HCT116 (cell line): ENCODE measurements at regions not wholly inside any gene's neighbourhood (a gene's known extent, or its start where the extent isn't known, plus 50 kb on each side); places are given as distances from the start of the nearest gene placed in this dataset.

Experiments
- ATAC-seq: fragments of 200-7000 bp; cut with Tn5 transposase; 2 replicates; pipeline ENCODE4 v1.9.1; 2020; ENCODE audit warnings: mild to moderate bottlenecking, moderate library complexity
- BruUV-seq: library from RNA; stranded (reverse); fragments of 400-500 nt; replicated peaks from 2 replicates; lab custom pipeline; 2021; lab: Mats Ljungman, UMichigan
- CTCF ChIA-PET: fragments of 300-600 bp; sonication (Branson Sonifier 250); formaldehyde crosslinking; loops from one replicate; lab custom pipeline; 2021; ENCODE audit warnings: antibody characterized with exemption; lab: Charles Lee
- POLR2A ChIA-PET: fragments of 300-600, 350-600 bp; sonication (Branson Sonifier 250); formaldehyde crosslinking; loops from one replicate; lab custom pipeline; 2021; ENCODE audit warnings: antibody characterized with exemption; lab: Charles Lee
- RAD21 ChIA-PET, 2 experiments: fragments of 300-600 bp; sonication (Branson Sonifier 250); formaldehyde crosslinking; loops; one replicate each; lab custom pipeline; 2023; ENCODE audit warnings: low total read pairs in 2 of 2; ENCODE audit not compliant: uncharacterized antibody in 2 of 2, unreplicated experiment in 2 of 2, low non-redundant PET in 1 of 2; lab: Charles Lee
- DNase-seq: peaks from one replicate; pipeline ENCODE4 v3.0.0-alpha.2; 2010; ENCODE audit warnings: low read depth, low spot score
- H2AFZ ChIP-seq: fragments of 200-600 bp; shearing (Covaris generic), sonication (generic); 2 replicates; pipeline ENCODE4 v1.6.1; 2017; ENCODE audit warnings: low read depth, mixed run types, mixed read lengths, antibody characterized with exemption, low read length; ENCODE audit not compliant: poor library complexity, severe bottlenecking
- H3K27ac ChIP-seq: 2 replicates; pipeline ENCODE4 v1.5.1; 2012; ENCODE audit warnings: low read depth, low read length
- H3K27me3 ChIP-seq: fragments of 200-600 bp; sonication (generic); 2 replicates; pipeline ENCODE4 v1.6.1; 2016; ENCODE audit warnings: mixed run types, low read length, mixed read lengths; ENCODE audit not compliant: insufficient read depth
- H3K36me3 ChIP-seq, 2 experiments: fragments of 200-500 bp in 1 of 2; fragments of 200-600 bp in 1 of 2; sonication (Bioruptor generic) in 1 of 2; sonication (generic) in 1 of 2; 2 replicates each; pipeline versions ENCODE4 v1.5.1 to v1.6.1; 2014 to 2016; ENCODE audit warnings: low read length in 2 of 2, inconsistent platforms in 1 of 2, mixed read lengths in 1 of 2, mixed run types in 1 of 2; ENCODE audit not compliant: insufficient read depth in 2 of 2, control insufficient read depth in 1 of 2
- H3K4me1 ChIP-seq, 2 experiments: fragments of 200-600 bp in 1 of 2; sonication (generic) in 1 of 2; 2 replicates each; pipeline versions ENCODE4 v1.5.1 to v1.6.1; 2012 to 2017; ENCODE audit warnings: low read length in 2 of 2, inconsistent platforms in 1 of 2, mild to moderate bottlenecking in 1 of 2, mixed read lengths in 1 of 2, mixed run types in 1 of 2, moderate library complexity in 1 of 2; ENCODE audit not compliant: insufficient read depth in 2 of 2, control insufficient read depth in 1 of 2
- H3K4me2 ChIP-seq: fragments of 200-600 bp; sonication (generic); 2 replicates; pipeline ENCODE4 v1.6.1; 2017; ENCODE audit warnings: mixed run types, low read length, mixed read lengths
- H3K4me3 ChIP-seq, 2 experiments: fragments of 200-600 bp in 1 of 2; sonication (generic) in 1 of 2; replicated peaks in 1 of 2; 2 replicates each; pipeline ENCODE4 v1.5.1; 2011 to 2016; ENCODE audit warnings: low read length in 2 of 2, control low read depth in 1 of 2, low read depth in 1 of 2, mild to moderate bottlenecking in 1 of 2, mixed read lengths in 1 of 2, mixed run types in 1 of 2
- H3K79me2 ChIP-seq: fragments of 200-600 bp; sonication (generic); 2 replicates; pipeline ENCODE4 v1.6.1; 2017; ENCODE audit warnings: mild to moderate bottlenecking, mixed run types, low read length, moderate library complexity, mixed read lengths; ENCODE audit not compliant: insufficient read depth
- H3K9ac ChIP-seq: fragments of 200-600 bp; sonication (generic); 2 replicates; pipeline ENCODE4 v1.6.1; 2016; ENCODE audit warnings: low read length, mixed read lengths
- H3K9me2 ChIP-seq: fragments of 200-600 bp; sonication (generic), shearing (Covaris generic); 2 replicates; pipeline ENCODE4 v1.6.1; 2017; ENCODE audit warnings: mixed run types, mild to moderate bottlenecking, moderate library complexity; ENCODE audit not compliant: insufficient read depth
- H3K9me3 ChIP-seq, 2 experiments: fragments of 200-500 bp in 1 of 2; fragments of 200-600 bp in 1 of 2; sonication (Bioruptor generic) in 1 of 2; sonication (generic) in 1 of 2; 2 replicates each; pipeline ENCODE4 v1.6.1; 2014 to 2017; ENCODE audit warnings: low read length in 2 of 2, mixed read lengths in 2 of 2, inconsistent platforms in 1 of 2, low read depth in 1 of 2, mild to moderate bottlenecking in 1 of 2, mixed run types in 1 of 2, moderate library complexity in 1 of 2; ENCODE audit not compliant: control insufficient read depth in 1 of 2, insufficient read depth in 1 of 2
- H4K20me1 ChIP-seq: fragments of 200-600 bp; sonication (generic), shearing (Covaris generic); 2 replicates; pipeline ENCODE4 v1.6.1; 2017; ENCODE audit warnings: mixed run types, mild to moderate bottlenecking, moderate library complexity; ENCODE audit not compliant: insufficient read depth
- CBX3 ChIP-seq: IDR thresholded peaks from 2 replicates; pipeline ENCODE4 v1.6.1; 2012; ENCODE audit warnings: low read depth
- REST ChIP-seq: IDR thresholded peaks from 2 replicates; pipeline ENCODE4 v1.6.1; 2012; ENCODE audit warnings: low read depth
- SIN3A ChIP-seq: IDR thresholded peaks from 2 replicates; pipeline ENCODE4 v1.6.1; 2012; ENCODE audit warnings: low read depth
- SP1 ChIP-seq: IDR thresholded peaks from 2 replicates; pipeline ENCODE4 v1.6.1; 2012; ENCODE audit warnings: low read depth
- SRF ChIP-seq: IDR thresholded peaks from 2 replicates; pipeline ENCODE4 v1.6.1; 2012; ENCODE audit warnings: low read depth
- intact Hi-C: fragments of 100-400 bp; cut with micrococcal nuclease; formaldehyde crosslinking; loops from 2 replicates; pipeline ENCODE4 v1.10.0; 2022

- TF ChIP-seq REST (no peak), SP1 (no peak)
Measured at GRCh38 chr13:70483599-70484276, 375.5 kb upstream of the KLHL1 start (continued).

GRCh38 chr13:70473907-70474306 is 365.7 kb upstream of the KLHL1 start:
- no peak overlapping the region for H3K4me3 ChIP-seq
- TF ChIP-seq CBX3 (no peak), SP1 (no peak), SRF (no peak), SIN3A (no peak)
- TF ChIP-seq, all 23 proteins: peak for 0
- BruUV-seq, result no TSS peak
- Histone ChIP-seq H3K4me1 (no peaks in the 10 kb centered on the region), H4K20me1 (no peaks in the 10 kb centered on the region), H3K36me3 (no peaks in the 10 kb centered on the region), H2AFZ (no peak overlapping the region), H3K27ac (no peak overlapping the region), H3K9ac (no peak overlapping the region), H3K9me3 (0 out of 4 replicates have a peak, but pooled peaks cover 0 to 2% of the 10 kb centered on the region in 2 experiments), H3K4me2 (no peak overlapping the region), H3K27me3 (no peaks in the 10 kb centered on the region), H3K9me2 (no peaks in the 10 kb centered on the region), H3K79me2 (no peaks in the 10 kb centered on the region)
- no peak for ATAC-seq
- RAD21 ChIA-PET, result no interaction called here
- intact Hi-C loops, result no loop called here
- POLR2A ChIA-PET, result no interaction called here
- DNase-seq, result no peak
- CTCF ChIA-PET, result no interaction called here
